ENCODE measurements at regions not wholly inside any gene's neighbourhood (a gene's known extent, or its start where the extent isn't known, plus 50 kb on each side); places are given as distances from the start of the nearest gene placed in this dataset.

GRCh38 chr10:8300925-8301324, 246.4 kb downstream of the GATA3 start:
- Histone ChIP-seq H3K27me3 (ENCODE audit: insufficient read depth, poor library complexity, severe bottlenecking) (no peaks in the 10 kb centered on the region), H3K4me3 (replicated peaks; ENCODE audit: insufficient read depth, low read length) (no peak overlapping the region), H3K27ac (replicated peaks) (no peak overlapping the region)
- DNase-seq (ENCODE audit: low read depth in 1 of 2, low spot score in 1 of 2), result no peak
- TF ChIP-seq POLR2AphosphoS5 (IDR thresholded peaks at IDR 0.05; ENCODE audit: low read depth), result no peak
- no peak for TF ChIP-seq CTCF (IDR thresholded peaks at IDR 0.05; ENCODE audit: insufficient read depth, low read length)
- TF ChIP-seq GABPA (IDR thresholded peaks at IDR 0.05; ENCODE audit: low read depth), result no peak
- TF ChIP-seq SPI1 (IDR thresholded peaks at IDR 0.05; ENCODE audit: borderline replicate concordance, low read depth), result no peak
- TF ChIP-seq REST (IDR thresholded peaks at IDR 0.05; ENCODE audit: insufficient replicate concordance, low read depth), result no peak

GRCh38 chr10:8301333-8301732, 246.8 kb downstream of the GATA3 start:
- Histone ChIP-seq H3K27ac (replicated peaks) (no peak overlapping the region), H3K27me3 (ENCODE audit: insufficient read depth, poor library complexity, severe bottlenecking) (no peaks in the 10 kb centered on the region), H3K4me3 (replicated peaks; ENCODE audit: insufficient read depth, low read length) (no peak overlapping the region)
- TF ChIP-seq SPI1 (IDR thresholded peaks at IDR 0.05; ENCODE audit: borderline replicate concordance, low read depth) (no peak), REST (IDR thresholded peaks at IDR 0.05; ENCODE audit: insufficient replicate concordance, low read depth) (no peak), CTCF (IDR thresholded peaks at IDR 0.05; ENCODE audit: insufficient read depth, low read length) (no peak), POLR2AphosphoS5 (IDR thresholded peaks at IDR 0.05; ENCODE audit: low read depth) (no peak), GABPA (IDR thresholded peaks at IDR 0.05; ENCODE audit: low read depth) (no peak)
- no peak for DNase-seq (ENCODE audit: low read depth in 1 of 2, low spot score in 1 of 2)

GRCh38 chr10:8301831-8302230, 247.3 kb downstream of the GATA3 start:
- no peak for TF ChIP-seq CTCF (IDR thresholded peaks at IDR 0.05; ENCODE audit: insufficient read depth, low read length)
- no peak for TF ChIP-seq SPI1 (IDR thresholded peaks at IDR 0.05; ENCODE audit: borderline replicate concordance, low read depth)
- TF ChIP-seq GABPA (IDR thresholded peaks at IDR 0.05; ENCODE audit: low read depth), result no peak
- no peak overlapping the region for H3K4me3 ChIP-seq (replicated peaks; ENCODE audit: insufficient read depth, low read length)
- H3K27ac ChIP-seq (replicated peaks), result no peak overlapping the region
- no peak for DNase-seq (ENCODE audit: low read depth in 1 of 2, low spot score in 1 of 2)
- H3K27me3 ChIP-seq (ENCODE audit: insufficient read depth, poor library complexity, severe bottlenecking), result no peaks in the 10 kb centered on the region

- Histone ChIP-seq H3K27ac (replicated peaks) (no peak overlapping the region), H3K27me3 (ENCODE audit: insufficient read depth, poor library complexity, severe bottlenecking) (no peaks in the 10 kb centered on the region), H3K4me3 (replicated peaks; ENCODE audit: insufficient read depth, low read length) (no peak overlapping the region)
- TF ChIP-seq CTCF (IDR thresholded peaks at IDR 0.05; ENCODE audit: insufficient read depth, low read length) (no peak), POLR2AphosphoS5 (IDR thresholded peaks at IDR 0.05; ENCODE audit: low read depth) (no peak), REST (IDR thresholded peaks at IDR 0.05; ENCODE audit: insufficient replicate concordance, low read depth) (no peak), SPI1 (IDR thresholded peaks at IDR 0.05; ENCODE audit: borderline replicate concordance, low read depth) (no peak), GABPA (IDR thresholded peaks at IDR 0.05; ENCODE audit: low read depth) (no peak)
- no peak for DNase-seq (ENCODE audit: low read depth in 1 of 2, low spot score in 1 of 2)
Observed at GRCh38 chr10:8302565-8302964, 248.1 kb downstream of the GATA3 start.

Data from HL-60 (cell line).